NCI-H524 (cell line): ENCODE measurements at regions not wholly inside any gene's neighbourhood (a gene's known extent, or its start where the extent isn't known, plus 50 kb on each side); places are given as distances from the start of the nearest gene placed in this dataset.
"Not testable (repeated sequence)": the region's sequence is repeated elsewhere in the genome, so short reads cannot be mapped to it uniquely, and the experiment has no call there.

Experiments
- DNase-seq, 2 experiments: peaks; one replicate each; lab custom pipeline; 2025; lab: John Stamatoyannopoulos, UW

DNA sequence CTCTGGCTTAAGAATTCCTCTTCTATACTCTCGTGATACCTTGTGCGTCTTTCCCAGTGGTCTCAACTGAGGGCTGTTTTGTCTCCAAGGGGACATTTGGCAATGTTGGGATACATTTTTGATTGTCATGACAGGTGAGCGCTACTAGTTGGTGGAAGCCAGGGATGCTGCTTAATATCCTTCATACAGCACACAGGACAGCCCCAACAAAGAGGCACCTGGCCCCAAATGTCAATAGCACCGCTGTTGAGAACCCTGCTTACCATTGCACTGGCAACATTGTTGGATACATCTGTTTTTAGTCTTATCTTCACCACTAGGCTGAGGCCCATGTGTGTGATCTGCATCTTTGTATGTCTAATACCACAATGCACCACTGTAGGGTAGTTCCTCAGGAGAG, 114.1 kb downstream of the C9orf152 start:
- DNase-seq, result no peak

DNA sequence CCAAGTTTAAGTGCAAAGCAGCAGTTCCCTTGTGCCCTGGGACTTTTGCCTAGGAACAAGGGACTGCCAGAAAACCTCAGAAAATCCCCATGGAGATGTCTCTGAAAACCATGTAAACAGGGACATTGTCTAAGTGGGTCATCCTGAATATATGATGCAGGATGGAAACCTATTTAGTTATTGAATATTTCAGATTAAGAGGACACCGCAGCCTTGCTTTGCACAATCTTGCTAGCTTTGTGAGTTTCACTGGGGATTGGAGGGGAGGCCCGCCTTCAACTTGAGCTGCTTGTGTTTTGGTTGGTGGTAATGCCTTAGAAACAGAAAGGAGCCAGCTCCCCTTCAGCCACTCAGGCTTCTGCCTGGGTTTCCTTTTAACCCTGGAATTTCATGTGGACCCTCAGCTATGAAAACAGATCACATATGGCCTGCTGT, 112.8 kb downstream of the C9orf152 start:
- peak in 1 of 2 experiments; percentile 76 for DNase-seq

DNA sequence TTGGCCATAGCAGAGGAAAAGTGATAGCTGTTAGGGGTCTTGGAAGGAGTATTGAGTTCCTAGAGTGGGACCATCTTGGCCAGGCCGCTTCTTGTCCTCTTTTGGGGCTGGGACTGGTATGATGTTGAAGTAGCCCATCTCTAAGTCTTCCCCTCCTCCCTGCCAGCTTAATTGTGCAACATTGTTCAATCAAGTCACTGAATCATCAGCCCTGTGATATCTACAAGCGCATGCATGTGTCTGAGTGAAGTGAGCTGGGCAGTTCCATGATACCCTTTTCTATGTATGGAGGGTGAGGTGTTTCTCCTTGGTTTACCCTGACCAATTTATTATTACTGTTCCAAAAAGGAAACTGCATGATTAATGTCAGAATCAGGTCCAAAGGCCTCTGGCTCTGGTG, 112.2 kb downstream of the C9orf152 start:
- DNase-seq, result no peak

DNA sequence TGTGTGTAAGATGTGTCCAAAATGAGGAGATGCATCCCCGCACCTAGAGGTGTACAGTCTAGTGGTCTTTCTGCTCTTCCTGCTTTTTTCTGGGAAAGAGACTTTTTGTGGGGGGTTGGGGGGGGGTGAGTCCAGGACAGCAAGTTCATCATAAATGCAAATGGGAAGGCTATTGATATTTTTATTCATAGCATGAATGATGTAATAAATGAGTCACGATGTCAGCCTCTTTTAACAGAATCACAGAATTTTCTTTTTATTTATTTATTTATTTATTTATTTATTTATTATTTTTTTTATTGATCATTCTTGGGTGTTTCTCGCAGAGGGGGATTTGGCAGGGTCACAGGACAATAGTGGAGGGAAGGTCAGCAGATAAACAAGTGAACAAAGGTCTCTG, 111.3 kb downstream of the C9orf152 start:
- not testable (repeated sequence) for DNase-seq

DNA sequence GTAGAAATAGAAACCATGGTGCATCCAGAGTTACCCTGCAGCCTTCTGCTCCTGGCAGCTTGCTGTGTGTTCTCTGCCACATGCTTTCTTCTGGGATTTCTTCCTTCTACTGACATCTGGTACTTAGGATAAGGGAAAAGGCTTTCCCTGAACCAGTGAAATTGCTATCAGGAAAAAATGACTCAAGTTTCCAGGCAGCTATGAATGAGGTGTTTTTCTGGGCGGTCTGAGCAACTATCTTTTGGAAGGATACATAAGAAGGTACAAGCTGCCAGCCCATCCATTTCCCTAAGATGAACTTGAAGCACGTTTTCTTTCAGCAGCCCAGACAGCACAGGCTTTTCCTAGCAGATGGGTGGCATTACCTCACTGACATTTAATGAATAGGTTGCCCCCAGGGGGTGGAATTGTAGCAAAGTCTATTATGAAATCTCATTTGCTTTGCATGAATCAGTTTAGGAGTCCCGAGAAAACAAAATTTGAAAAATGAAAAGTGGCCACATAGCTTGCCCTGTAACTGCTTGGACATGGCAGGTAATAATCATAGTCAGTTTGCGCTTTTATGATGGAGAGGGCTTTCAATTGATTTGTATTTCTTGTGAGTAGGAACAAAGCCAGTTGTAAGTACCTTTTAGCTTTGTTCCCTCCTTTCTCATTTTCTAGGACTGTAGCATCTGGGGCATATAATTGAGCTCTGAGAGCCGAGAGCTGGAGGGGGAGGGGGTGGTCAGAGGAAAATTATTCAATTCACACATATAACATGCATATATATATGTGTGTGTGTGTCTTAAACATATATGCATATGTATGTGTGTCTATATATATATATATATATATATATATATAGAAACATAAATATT, 108.5 kb downstream of the C9orf152 start:
- peak; percentile 93 to 98 for DNase-seq

DNA sequence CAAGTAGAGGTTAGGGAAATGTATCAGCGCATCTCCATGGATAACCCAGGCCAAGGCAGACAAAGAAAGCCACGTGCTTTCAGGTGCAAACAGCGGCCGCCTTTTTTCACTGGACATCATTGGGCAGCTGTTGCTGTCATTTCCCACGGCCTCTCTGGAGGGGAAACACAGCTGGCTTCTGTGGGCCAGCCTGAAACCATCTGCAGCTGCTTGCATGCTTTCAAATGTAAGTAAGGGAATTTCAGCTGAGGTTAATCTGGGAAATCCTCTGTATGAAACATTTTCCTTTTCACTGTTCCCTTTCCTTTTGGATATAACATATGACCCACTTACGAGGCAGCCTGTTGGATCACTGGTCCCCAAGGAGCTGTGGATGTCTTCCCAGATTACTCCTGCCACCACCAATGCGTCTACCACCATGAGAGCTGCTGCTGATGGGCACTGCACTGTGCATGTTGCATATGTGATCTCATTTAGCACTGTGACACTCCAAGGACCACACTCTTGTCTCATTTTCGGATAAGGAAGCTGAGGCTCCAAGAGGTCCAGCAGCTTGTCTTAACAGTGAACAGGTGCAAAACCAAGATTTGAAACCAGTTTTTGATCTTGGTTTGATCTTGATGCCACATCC, 106.3 kb downstream of the C9orf152 start:
- DNase-seq, result peak; percentile 27 to 64

DNA sequence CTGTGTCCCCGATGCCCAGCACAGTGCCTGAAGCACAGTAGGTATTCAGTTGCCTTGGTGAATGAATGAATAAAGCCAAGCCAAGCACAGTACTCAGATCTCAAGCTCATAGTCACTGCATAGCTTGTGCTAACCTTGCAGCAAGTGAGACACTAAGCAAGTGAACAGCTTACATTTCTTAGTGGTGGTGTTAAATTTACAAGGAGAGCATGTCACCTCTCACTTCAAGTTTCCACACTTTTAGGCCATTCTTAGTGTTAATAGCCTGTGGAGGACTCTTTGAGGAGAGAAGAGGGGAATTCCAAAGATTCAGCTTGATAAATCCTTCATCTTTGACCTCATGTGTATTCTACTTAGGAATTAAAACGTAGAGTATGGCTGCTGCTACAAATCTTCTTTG, 104.7 kb downstream of the C9orf152 start:
- peak in 1 of 2 experiments; percentile 42 for DNase-seq

DNA sequence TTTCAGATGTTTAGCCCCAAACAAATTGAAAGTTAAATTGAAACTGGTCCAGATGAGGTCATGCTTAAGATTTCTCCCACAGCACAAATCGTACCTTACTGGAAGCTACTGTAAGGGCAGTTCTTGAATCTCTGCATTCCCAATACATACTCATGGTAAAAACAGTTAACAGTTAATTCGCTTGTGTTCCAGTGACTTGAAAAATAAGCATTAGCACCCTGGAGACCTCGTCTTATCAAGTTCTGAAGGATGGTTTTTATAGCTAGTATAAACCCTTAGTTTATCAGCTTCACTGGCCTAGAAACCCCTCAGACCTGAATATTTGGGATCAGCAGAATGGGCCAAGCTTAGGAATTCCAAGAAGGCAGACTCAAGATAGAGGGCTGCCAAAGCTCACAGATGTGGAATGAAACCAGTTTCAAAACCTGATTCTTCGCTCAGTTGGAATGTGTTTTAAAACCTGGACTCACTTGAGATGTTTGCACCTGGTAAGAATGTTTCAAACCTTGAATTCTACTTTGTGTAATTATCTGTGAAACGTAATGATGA, 103.6 kb downstream of the C9orf152 start:
- DNase-seq, result no peak

DNA sequence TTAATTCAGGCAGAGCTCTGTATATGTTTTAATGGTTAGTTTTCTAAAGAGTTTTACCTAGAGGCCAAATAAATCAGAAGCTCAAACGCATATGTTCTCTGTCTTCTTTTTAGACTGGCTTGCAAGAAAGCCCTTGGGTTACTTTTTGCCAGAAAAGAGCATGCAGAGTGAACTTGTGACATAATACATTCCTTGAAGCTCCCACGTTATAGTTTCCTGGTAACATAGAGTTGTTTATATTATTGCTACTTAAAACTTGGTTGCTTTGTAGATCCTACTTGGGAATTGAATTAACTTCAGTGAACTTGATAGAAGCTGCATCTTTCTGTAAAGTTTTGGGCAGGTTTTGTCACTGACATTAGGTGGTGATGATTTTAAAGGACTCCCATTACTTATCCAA, 102.9 kb downstream of the C9orf152 start:
- no peak for DNase-seq

DNA sequence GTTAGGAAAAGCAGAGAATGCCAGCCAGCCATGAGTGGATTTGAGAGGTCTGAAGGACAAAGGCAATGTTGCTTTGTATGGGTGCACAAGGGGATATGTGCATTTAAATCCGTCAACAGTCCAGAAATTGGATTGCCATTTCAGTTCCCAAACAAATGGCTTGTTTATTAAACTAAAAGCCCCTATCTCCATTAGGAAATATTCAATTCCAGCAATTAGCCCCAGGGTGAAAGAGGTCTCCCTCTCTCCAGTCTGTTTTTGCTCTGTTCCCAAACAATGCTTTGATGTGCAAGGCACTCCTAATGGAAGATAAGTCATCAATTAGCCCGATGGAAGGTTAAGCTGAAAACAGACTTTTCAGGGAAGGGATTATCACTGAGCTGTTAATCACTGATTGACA, 101.3 kb downstream of the C9orf152 start:
- peak in 1 of 2 experiments; percentile 32 for DNase-seq

DNA sequence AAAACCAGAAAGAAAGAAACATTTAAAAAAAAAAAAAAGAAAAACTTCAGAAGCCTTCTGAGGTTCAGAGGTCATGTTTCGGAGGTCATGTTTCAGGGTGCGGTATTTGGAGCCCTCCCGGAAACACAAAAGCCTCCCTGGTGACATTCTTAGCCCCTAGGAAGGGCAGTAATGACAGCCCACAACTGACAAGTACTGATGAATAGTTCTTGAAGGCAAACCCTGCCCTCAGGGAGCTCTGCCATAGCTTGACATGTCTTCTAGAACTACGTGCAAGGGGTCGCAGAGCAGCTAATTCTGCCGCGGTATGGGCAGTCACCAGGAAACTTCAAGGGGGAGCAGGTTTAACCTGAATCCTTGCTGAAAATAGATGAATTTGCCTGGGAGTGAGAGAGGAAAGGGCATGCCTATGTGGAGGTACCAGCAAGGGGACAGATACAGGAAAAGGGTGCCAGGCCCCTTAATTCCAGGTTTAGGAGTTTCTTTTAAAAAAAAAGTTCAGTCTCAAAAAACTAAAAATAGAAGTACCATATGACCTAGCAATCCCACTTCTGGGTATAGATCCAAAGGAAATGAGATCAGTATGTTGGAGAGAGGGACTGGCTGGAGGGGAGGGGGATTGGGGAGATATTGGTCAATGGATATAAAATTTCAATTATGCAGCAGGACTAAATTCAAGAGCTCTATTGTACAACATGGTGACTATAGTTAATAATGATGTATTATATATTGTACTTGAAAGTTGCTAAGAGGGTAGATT, 98.4 kb downstream of the C9orf152 start:
- no peak for DNase-seq

DNA sequence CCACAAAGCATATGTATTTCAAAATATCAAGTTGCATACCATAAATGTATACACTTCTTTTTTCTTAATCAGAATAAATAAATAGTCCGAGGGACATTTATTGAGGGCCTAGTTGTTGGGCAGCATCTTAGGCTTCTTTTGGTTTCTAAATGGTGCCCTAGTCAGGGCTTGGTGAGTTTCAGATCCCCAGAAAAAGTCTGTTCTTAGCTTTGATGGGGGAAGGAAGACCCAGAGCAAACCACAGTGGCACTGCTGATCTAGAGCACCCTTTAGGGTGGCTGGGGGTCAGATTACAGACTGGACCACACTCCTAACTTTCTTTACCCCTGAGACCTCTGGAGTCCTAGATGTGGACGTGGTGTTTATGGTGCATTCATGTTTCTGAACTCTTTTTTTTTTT, 97.8 kb downstream of the C9orf152 start:
- no peak for DNase-seq

DNA sequence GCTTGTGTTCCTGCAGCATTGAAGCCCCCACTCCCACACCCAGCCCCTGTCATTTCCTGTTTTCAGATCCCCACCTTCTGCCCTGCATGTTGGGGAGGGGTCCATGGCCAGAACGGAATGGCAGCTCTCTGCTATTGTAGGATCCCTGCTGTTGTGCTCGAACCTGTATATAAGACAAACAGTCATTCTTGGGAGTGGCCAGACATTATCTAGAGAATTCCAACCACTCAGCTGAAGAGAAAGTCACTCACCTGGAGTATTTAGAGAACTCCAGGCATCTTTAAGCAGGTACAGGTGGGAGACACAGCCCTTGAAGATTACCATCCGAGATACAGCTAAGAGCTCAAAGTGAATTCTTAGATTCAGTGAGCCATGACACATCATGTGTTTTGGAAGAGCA, 96.1 kb downstream of the C9orf152 start:
- DNase-seq, result no peak

DNA sequence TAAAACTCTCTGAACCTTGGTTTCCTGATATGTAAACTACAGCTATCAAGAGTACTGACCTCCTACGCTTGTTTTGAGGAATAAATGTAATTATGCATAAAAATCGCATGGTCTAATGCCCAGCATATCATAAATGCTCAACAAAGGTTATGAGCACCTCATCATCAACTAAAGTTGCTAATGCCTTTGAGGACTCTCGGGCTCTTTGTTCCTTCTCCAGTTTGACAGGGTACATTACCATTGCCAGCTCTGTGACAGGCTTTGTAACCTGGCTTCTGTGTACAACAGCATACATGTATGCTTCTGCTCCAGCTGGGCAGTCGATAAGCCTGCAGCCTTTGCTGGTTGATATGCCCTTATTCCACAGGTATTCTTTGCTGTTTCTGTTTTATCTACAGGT, 95.2 kb downstream of the C9orf152 start:
- DNase-seq, result no peak

DNA sequence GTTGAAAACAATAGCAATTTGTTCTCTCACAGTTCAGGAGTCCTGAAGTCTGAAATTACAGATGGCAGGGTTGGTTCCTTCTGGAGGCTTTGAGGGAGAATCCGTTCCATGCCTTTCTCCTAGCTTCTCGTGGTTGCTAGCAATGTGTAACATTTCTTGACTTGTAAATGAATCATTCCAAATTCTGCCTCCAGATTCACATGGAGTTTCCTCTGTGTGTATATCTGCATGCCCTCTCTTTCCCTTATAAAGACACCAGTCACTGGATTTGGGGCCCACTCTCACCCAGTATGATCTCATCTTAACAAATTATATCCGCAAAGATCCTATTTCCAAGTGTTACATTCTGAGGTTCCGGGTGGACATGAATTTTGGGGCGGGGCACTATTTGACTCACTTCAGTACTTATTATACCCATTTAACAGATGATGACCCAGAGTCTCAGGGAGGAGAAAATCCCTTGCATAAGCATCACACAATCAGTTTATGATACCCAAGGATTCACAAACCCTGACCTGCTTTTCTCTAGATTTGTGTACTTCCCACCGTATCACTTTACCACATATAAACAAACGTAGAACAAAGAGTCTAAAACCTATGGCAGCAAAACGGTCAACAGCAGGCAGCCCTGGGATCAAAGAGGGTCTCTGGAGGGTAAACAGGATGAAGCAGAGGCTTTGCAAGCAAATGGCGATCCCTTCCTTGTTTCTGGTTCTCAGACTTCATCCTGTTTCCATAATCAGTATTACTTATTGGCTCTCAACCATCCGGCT, 93.7 kb downstream of the C9orf152 start:
- no peak for DNase-seq

DNA sequence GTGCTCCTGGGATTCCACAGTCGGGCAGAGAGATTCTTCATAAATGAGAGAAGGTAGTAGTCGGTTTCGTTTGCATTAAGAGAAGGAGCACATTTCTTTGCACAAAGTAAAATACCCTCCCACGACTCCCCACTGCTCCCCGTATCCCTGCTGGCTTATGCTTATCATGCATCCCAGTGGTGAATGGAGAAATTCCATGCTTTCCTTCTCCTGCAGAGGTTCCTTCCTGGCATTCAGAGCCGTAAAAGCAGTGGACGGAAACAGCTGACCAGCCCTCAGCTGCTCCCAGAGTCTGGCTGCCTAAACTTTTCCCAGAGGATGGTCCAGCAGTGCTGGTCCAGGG, 93.1 kb downstream of the C9orf152 start:
- DNase-seq, result no peak

DNA sequence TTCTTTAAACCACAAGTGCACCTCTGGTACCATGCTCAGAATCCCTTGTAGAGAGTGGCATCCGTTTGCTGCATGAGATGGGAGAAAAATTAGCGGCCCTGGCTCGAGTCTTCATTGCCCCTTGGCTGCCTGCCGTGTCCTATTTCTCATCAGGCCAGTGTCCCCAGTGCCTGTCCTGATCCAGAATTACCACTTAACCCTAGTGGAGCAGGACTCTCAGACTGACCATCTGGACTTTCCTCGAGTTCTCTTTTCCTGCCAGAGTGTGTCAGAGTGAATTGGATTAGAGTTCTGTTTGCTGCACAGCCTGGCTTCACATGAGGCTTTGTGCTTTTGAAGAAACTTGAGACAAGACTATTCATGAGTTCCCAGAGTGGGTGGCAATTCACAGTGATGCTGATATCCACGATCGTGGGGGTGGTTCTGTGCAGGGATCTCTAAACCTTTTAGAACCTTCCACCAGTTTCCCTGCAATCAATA, 92.6 kb downstream of the C9orf152 start:
- peak in 1 of 2 experiments; percentile 35 for DNase-seq

DNA sequence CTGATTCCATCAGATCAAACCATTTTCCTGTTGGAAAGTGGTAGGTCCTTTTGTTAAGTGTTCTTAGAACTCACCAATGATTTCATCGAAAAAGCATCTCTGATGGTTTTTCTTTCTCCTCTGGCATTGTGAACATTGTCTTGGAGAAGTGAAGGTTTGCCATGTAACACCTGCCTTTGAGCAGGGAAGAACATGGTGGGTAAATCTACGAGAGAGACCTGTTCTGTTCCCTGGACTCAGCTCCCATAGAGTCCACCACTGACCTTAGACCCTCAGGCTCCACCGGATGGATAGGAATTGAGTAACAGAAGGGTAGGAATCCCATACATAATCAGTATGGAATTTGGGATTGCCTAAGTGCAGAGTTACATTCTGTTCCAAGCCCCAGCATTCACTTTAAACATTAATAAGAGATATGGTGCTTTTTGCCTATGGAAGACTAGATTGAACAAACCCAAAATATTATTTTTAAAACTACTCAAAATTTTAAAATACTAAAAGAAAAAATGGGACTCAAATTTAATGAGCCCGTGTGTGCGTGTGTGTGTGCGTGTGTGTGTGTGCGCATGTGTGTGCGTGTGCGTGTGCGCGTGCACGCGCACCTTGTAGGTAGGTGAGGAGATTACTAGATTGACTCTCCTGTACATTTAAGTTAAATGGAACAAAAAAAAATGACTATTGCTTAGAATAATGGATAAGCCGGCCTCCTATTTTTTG, 92.0 kb downstream of the C9orf152 start:
- DNase-seq, result no peak

DNA sequence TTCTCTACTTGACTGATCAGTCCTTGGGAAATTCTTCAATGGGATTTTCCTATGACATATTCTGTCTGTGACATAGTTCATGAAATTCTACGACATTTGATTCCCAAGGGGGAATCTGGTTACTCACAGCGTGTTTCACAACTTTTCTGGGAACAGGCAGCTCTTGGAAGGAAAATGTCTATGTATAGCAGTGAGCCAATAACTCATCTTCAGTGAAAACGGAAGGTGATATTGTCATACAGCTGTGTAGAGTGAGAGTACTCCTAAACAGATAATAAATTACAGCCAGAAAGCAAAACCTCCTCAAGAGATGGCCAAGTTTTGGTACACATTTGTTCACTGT, 91.4 kb downstream of the C9orf152 start:
- no peak for DNase-seq

DNA sequence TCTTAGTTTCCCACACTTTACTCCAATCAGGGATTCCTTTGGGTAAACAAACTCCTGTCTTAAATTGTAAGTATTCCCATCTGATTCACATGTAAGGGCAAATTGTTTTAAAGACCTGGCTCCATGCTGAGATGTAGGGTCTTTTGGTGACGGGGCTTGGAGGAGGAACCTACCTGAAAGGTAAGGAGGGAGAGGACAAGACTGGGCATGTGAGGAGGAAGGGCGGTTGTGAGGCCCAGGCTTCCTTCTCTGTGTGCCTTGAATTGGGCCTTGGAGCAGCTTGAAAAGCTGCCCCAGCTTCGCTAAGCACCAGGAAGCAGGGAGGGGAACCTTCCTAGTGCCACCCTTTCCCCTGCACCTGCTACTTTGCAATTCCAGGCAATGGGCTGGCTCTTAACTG, 86.8 kb downstream of the C9orf152 start:
- no peak for DNase-seq
